H1 (cell line): ENCODE measurements at regions not wholly inside any gene's neighbourhood (a gene's known extent, or its start where the extent isn't known, plus 50 kb on each side); places are given as distances from the start of the nearest gene placed in this dataset.

Source experiments
- CTCF ChIA-PET: fragments of 300-600 bp; sonication (Branson Sonifier 250); formaldehyde crosslinking; loops from one replicate; lab custom pipeline; 2021; ENCODE audit not compliant: partially characterized antibody; lab: Charles Lee
- POLR2A ChIA-PET: fragments of 300-600 bp; sonication (Branson Sonifier 250); formaldehyde crosslinking; loops from one replicate; lab custom pipeline; 2021; ENCODE audit warnings: inconsistent platforms; ENCODE audit not compliant: partially characterized antibody; lab: Charles Lee
- DNase-seq, 2 experiments: peaks; one replicate each; pipeline versions ENCODE4 v3.0.0 to v3.0.0-alpha.2; 2010 to 2022; ENCODE audit warnings: low spot score in 2 of 2, low read depth in 1 of 2, mixed read lengths in 1 of 2
- FAIRE-seq: peaks from 2 replicates; lab custom pipeline; 2011; peaks lifted over from hg19 to GRCh38; lab: Jason Lieb, UNC
- H2AFZ ChIP-seq: 2 replicates; pipeline ENCODE4 v1.8.1; 2012; ENCODE audit warnings: low read length, inconsistent platforms
- H2AK5ac ChIP-seq: 2 replicates; pipeline ENCODE4 v1.6.1; 2013; ENCODE audit warnings: low read depth, low read length
- H2BK120ac ChIP-seq: replicated peaks from 2 replicates; pipeline ENCODE3; 2013; ENCODE audit warnings: low read depth, low read length, inconsistent platforms
- H2BK12ac ChIP-seq: 2 replicates; pipeline ENCODE4 v1.6.1; 2013; ENCODE audit warnings: low read depth, low read length
- H2BK15ac ChIP-seq: 2 replicates; pipeline ENCODE4 v1.6.1; 2013; ENCODE audit warnings: low read length
- H2BK20ac ChIP-seq: 2 replicates; pipeline ENCODE4 v1.6.1; 2013; ENCODE audit warnings: low read length
- H2BK5ac ChIP-seq: 2 replicates; pipeline ENCODE4 v1.6.1; 2013; ENCODE audit warnings: low read depth, low read length
- H3K14ac ChIP-seq: 2 replicates; pipeline ENCODE4 v1.6.1; 2013; ENCODE audit warnings: inconsistent platforms; ENCODE audit not compliant: insufficient read length
- H3K18ac ChIP-seq: 2 replicates; pipeline ENCODE4 v1.6.1; 2013; ENCODE audit warnings: low read length; ENCODE audit errors: extremely low read depth
- H3K23ac ChIP-seq: 2 replicates; pipeline ENCODE4 v1.6.1; 2013; ENCODE audit warnings: inconsistent platforms; ENCODE audit not compliant: insufficient read length
- H3K23me2 ChIP-seq: 2 replicates; pipeline ENCODE4 v1.6.1; 2013; ENCODE audit warnings: low read depth, low read length
- H3K27ac ChIP-seq: 2 replicates; pipeline ENCODE4 v1.6.1; 2011; ENCODE audit warnings: low read depth, low read length, inconsistent platforms
- H3K27me3 ChIP-seq, 4 experiments: replicated peaks in 1 of 4; 1 replicate in 1 of 4; 2 replicates in 3 of 4; pipeline versions ENCODE4 v1.6.1 to v1.8.1; 2011 to 2013; ENCODE audit warnings: low read length in 3 of 4, mild to moderate bottlenecking in 3 of 4, inconsistent platforms in 2 of 4, mixed read lengths in 2 of 4, moderate library complexity in 1 of 4; ENCODE audit not compliant: control insufficient read depth in 3 of 4, insufficient read depth in 3 of 4; ENCODE audit errors: extremely low read depth in 1 of 4
- H3K36me3 ChIP-seq, 4 experiments: 2 replicates each; pipeline versions ENCODE4 v1.6.1 to v1.8.1; 2011 to 2013; ENCODE audit warnings: mild to moderate bottlenecking in 4 of 4, low read length in 3 of 4, moderate library complexity in 2 of 4, control low read depth in 1 of 4, inconsistent platforms in 1 of 4; ENCODE audit not compliant: insufficient read depth in 4 of 4, control insufficient read depth in 2 of 4
- H3K4ac ChIP-seq: replicated peaks from 2 replicates; pipeline ENCODE3; 2013; ENCODE audit warnings: low read length, low read depth, mixed read lengths, inconsistent platforms; ENCODE audit not compliant: insufficient read length
- H3K4me1 ChIP-seq, 4 experiments: replicated peaks in 1 of 4; 1 replicate in 1 of 4; 2 replicates in 3 of 4; pipeline versions ENCODE4 v1.6.1 to v1.8.1; 2011 to 2013; ENCODE audit warnings: low read length in 3 of 4, inconsistent platforms in 2 of 4, mixed read lengths in 1 of 4; ENCODE audit not compliant: insufficient read depth in 4 of 4, control insufficient read depth in 3 of 4
- H3K4me2 ChIP-seq, 2 experiments: 2 replicates each; pipeline versions ENCODE4 v1.6.1 to v1.8.1; 2011 to 2013; ENCODE audit warnings: low read depth in 2 of 2, low read length in 2 of 2, control low read depth in 1 of 2, inconsistent platforms in 1 of 2, mild to moderate bottlenecking in 1 of 2; ENCODE audit not compliant: insufficient read depth in 1 of 2
- H3K4me3 ChIP-seq, 4 experiments: fragments of 200-600, 300-600 bp in 1 of 4; sonication (generic), shearing (Covaris generic), sonication (Bioruptor Twin) in 1 of 4; 2 replicates each; pipeline versions ENCODE4 v1.5.1 to v1.8.1; 2011 to 2016; ENCODE audit warnings: low read length in 4 of 4, low read depth in 3 of 4, control low read depth in 2 of 4, inconsistent platforms in 2 of 4, mild to moderate bottlenecking in 2 of 4, mixed read lengths in 1 of 4, moderate library complexity in 1 of 4; ENCODE audit not compliant: insufficient read depth in 2 of 4; ENCODE audit errors: extremely low read depth in 1 of 4
- H3K56ac ChIP-seq: replicated peaks from 2 replicates; pipeline ENCODE3; 2013; ENCODE audit warnings: low read depth, mild to moderate bottlenecking, mixed read lengths, low read length, inconsistent platforms; ENCODE audit not compliant: insufficient read length
- H3K79me1 ChIP-seq: 2 replicates; pipeline ENCODE4 v1.6.1; 2013; ENCODE audit warnings: low read depth, low read length, control low read depth
- H3K79me2 ChIP-seq, 2 experiments: 2 replicates each; pipeline versions ENCODE4 v1.6.1 to v1.8.1; 2012 to 2013; ENCODE audit warnings: low read length in 2 of 2, mild to moderate bottlenecking in 2 of 2, inconsistent platforms in 1 of 2; ENCODE audit not compliant: insufficient read depth in 2 of 2, control insufficient read depth in 1 of 2
- H3K9ac ChIP-seq, 4 experiments: replicated peaks in 1 of 4; 1 replicate in 1 of 4; 2 replicates in 3 of 4; pipeline versions ENCODE4 v1.6.1 to v1.8.1; 2011 to 2013; ENCODE audit warnings: low read depth in 3 of 4, low read length in 3 of 4, control low read depth in 2 of 4, mild to moderate bottlenecking in 2 of 4, moderate library complexity in 2 of 4, inconsistent platforms in 1 of 4; ENCODE audit errors: extremely low read depth in 1 of 4
- H3K9me3 ChIP-seq, 2 experiments: 2 replicates each; pipeline versions ENCODE4 v1.6.1 to v1.8.1; 2012 to 2013; ENCODE audit warnings: mild to moderate bottlenecking in 2 of 2, moderate library complexity in 2 of 2, control low read depth in 1 of 2, inconsistent platforms in 1 of 2, low read depth in 1 of 2, low read length in 1 of 2, mixed read lengths in 1 of 2; ENCODE audit not compliant: insufficient read depth in 2 of 2
- H4K20me1 ChIP-seq, 2 experiments: replicated peaks in 1 of 2; 2 replicates each; pipeline versions ENCODE3 to v1.8.1; 2011 to 2013; ENCODE audit warnings: inconsistent platforms in 2 of 2, low read length in 2 of 2, mild to moderate bottlenecking in 1 of 2; ENCODE audit not compliant: insufficient read depth in 2 of 2, control insufficient read depth in 1 of 2
- H4K5ac ChIP-seq: 2 replicates; pipeline ENCODE4 v1.6.1; 2013; ENCODE audit warnings: low read length, low read depth, mixed read lengths, inconsistent platforms; ENCODE audit not compliant: insufficient read length
- H4K8ac ChIP-seq: 2 replicates; pipeline ENCODE4 v1.8.0; 2013; ENCODE audit warnings: mild to moderate bottlenecking, moderate library complexity, low read length, inconsistent platforms; ENCODE audit not compliant: insufficient read depth; ENCODE audit errors: extremely low read depth
- H4K91ac ChIP-seq: replicated peaks from 2 replicates; pipeline ENCODE3; 2013; ENCODE audit warnings: low read length, mixed read lengths, inconsistent platforms; ENCODE audit not compliant: insufficient read length
- GABPA ChIP-seq: IDR thresholded peaks from 2 replicates; pipeline ENCODE4 v1.6.1; 2011; ENCODE audit warnings: mild to moderate bottlenecking, low read length, moderate library complexity, borderline replicate concordance; ENCODE audit not compliant: insufficient read depth
- RNF2 ChIP-seq: fragments of 200-900, 300-1000 bp; sonication (generic); IDR thresholded peaks from 2 replicates; pipeline ENCODE4 v1.7.1; 2016; ENCODE audit warnings: borderline replicate concordance, low read depth, mild to moderate bottlenecking, antibody characterized with exemption, low read length; ENCODE audit not compliant: poor library complexity, severe bottlenecking; ENCODE audit errors: missing control alignments

GRCh38 chr5:92242170-92242569 lies 859.1 kb upstream of the ARRDC3 start:
- POLR2A ChIA-PET, result no interaction called here

More at GRCh38 chr5:92242170-92242569, 859.1 kb upstream of the ARRDC3 start:
- Histone ChIP-seq H2BK20ac (no peak overlapping the region), H3K56ac (no peak overlapping the region), H3K4ac (no peak overlapping the region), H2BK5ac (no peak overlapping the region), H2BK120ac (no peak overlapping the region), H2BK12ac (no peak overlapping the region), H3K79me2 (no peaks in the 10 kb centered on the region), H3K9me3 (no peaks in the 10 kb centered on the region), H3K4me3 (no peak overlapping the region), H4K91ac (no peak overlapping the region), H3K4me1 (no peaks in the 10 kb centered on the region), H4K8ac (no peak overlapping the region), H3K4me2 (no peak overlapping the region), H4K5ac (no peak overlapping the region), H3K18ac (no peak overlapping the region), H3K36me3 (no peaks in the 10 kb centered on the region), H2BK15ac (no peak overlapping the region), H3K27me3 (no peaks in the 10 kb centered on the region), H2AFZ (no peak overlapping the region), H2AK5ac (no peak overlapping the region), H3K9ac (no peak overlapping the region)
- CTCF ChIA-PET, result no interaction called here
- peak; percentile 36 for FAIRE-seq
- no peak for TF ChIP-seq RNF2
- TF ChIP-seq GABPA, result no peak
- TF ChIP-seq, all 59 proteins: peak for 0
- H3K79me1 ChIP-seq, result no peaks in the 10 kb centered on the region
- no peaks in the 10 kb centered on the region; the same call in 1 of the 2 replicates for H3K23me2 ChIP-seq
- no peak overlapping the region for H3K23ac ChIP-seq
- H3K27ac ChIP-seq, result no peak overlapping the region
- no peak overlapping the region for H3K14ac ChIP-seq
- H4K20me1 ChIP-seq, result no peaks in the 10 kb centered on the region
- no peak for DNase-seq
